A549 (cell line): ENCODE measurements at regions not wholly inside any gene's neighbourhood (a gene's known extent, or its start where the extent isn't known, plus 50 kb on each side); places are given as distances from the start of the nearest gene placed in this dataset.

Experiments
- CEBPB ChIP-seq, 2 experiments: fragments of >200 bp in 1 of 2; sonication (Bioruptor Twin) in 1 of 2; formaldehyde crosslinking in 1 of 2; IDR thresholded peaks; 2 replicates each; pipeline ENCODE4 v1.6.1; 2012 to 2016
- CHD2 ChIP-seq: fragments of 150-350 bp; IDR thresholded peaks from 2 replicates; pipeline ENCODE4 v1.6.1; 2014; ENCODE audit warnings: low read length; ENCODE audit not compliant: partially characterized antibody
- EP300 ChIP-seq, 2 experiments: fragments of >200 bp; sonication (Bioruptor Twin); formaldehyde crosslinking; IDR thresholded peaks; 2 replicates in 1 of 2; 3 replicates in 1 of 2; pipeline ENCODE4 v1.6.1; 2016 to 2017
- FOSB ChIP-seq: fragments of 250-450 bp; sonication (Bioruptor Pico); IDR thresholded peaks from 2 replicates; pipeline ENCODE4 v1.5.0; 2020; ENCODE audit warnings: mild to moderate bottlenecking, moderate library complexity
- HOXA7 ChIP-seq: fragments of 250-450 bp; sonication (Bioruptor Pico); IDR thresholded peaks from 2 replicates; pipeline ENCODE4 v1.5.0; 2020; ENCODE audit warnings: mild to moderate bottlenecking, moderate library complexity
- NR3C1 ChIP-seq: fragments of >200 bp; sonication (Bioruptor Twin); formaldehyde crosslinking; IDR thresholded peaks from 3 replicates; pipeline ENCODE4 v1.6.1; 2017
- POLR2A ChIP-seq: IDR thresholded peaks from 2 replicates; pipeline ENCODE4 v1.6.1; 2012; ENCODE audit warnings: mild to moderate bottlenecking, low read length
- RFX5 ChIP-seq: fragments of 450-650 bp; IDR thresholded peaks from 2 replicates; pipeline ENCODE4 v1.7.1; 2014; ENCODE audit warnings: antibody characterized with exemption, mild to moderate bottlenecking, moderate library complexity
- TF ChIP-seq, protein P1 (sequence below): fragments of >200 bp; sonication (Bioruptor Twin); formaldehyde crosslinking; IDR thresholded peaks from 3 replicates; pipeline ENCODE4 v1.5.1; 2016

- TF ChIP-seq, protein P1, sequence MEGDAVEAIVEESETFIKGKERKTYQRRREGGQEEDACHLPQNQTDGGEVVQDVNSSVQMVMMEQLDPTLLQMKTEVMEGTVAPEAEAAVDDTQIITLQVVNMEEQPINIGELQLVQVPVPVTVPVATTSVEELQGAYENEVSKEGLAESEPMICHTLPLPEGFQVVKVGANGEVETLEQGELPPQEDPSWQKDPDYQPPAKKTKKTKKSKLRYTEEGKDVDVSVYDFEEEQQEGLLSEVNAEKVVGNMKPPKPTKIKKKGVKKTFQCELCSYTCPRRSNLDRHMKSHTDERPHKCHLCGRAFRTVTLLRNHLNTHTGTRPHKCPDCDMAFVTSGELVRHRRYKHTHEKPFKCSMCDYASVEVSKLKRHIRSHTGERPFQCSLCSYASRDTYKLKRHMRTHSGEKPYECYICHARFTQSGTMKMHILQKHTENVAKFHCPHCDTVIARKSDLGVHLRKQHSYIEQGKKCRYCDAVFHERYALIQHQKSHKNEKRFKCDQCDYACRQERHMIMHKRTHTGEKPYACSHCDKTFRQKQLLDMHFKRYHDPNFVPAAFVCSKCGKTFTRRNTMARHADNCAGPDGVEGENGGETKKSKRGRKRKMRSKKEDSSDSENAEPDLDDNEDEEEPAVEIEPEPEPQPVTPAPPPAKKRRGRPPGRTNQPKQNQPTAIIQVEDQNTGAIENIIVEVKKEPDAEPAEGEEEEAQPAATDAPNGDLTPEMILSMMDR = no peak
- no peak for TF ChIP-seq HOXA7
- no peak for TF ChIP-seq RFX5
- TF ChIP-seq EP300 (IDR thresholded peaks at IDR 0.05) = no peak
- TF ChIP-seq FOSB (CRISPR knock-in tag) = no peak
- no peak for TF ChIP-seq CHD2
- TF ChIP-seq CEBPB (IDR thresholded peaks at IDR 0.05) = no peak
- no peak for TF ChIP-seq NR3C1
- no peak for TF ChIP-seq POLR2A
Observed at GRCh38 chr7:63014792-63015191, 983.9 kb upstream of the ZNF722 start.
